Neutrophil (primary cell): ENCODE measurements at regions not wholly inside any gene's neighbourhood (a gene's known extent, or its start where the extent isn't known, plus 50 kb on each side); places are given as distances from the start of the nearest gene placed in this dataset.

Experiments used
- H3K27ac ChIP-seq: fragments of 200-600 bp; sonication (generic); 2 replicates; pipeline ENCODE4 v1.5.1; 2016; ENCODE audit warnings: mild to moderate bottlenecking, moderate library complexity
- H3K27me3 ChIP-seq: fragments of 200-600 bp; sonication (generic); 2 replicates; pipeline ENCODE4 v1.6.0; 2016; ENCODE audit warnings: mild to moderate bottlenecking
- H3K36me3 ChIP-seq: fragments of 200-600 bp; sonication (generic); 2 replicates; pipeline ENCODE4 v1.5.1; 2017
- H3K4me1 ChIP-seq, 2 experiments: fragments of 200-600 bp in 1 of 2; sonication (generic) in 1 of 2; 1 replicate in 1 of 2; 2 replicates in 1 of 2; pipeline versions ENCODE4 v1.5.1 to v1.6.1; 2013 to 2016; ENCODE audit warnings: low read depth in 1 of 2, low read length in 1 of 2, mild to moderate bottlenecking in 1 of 2, moderate library complexity in 1 of 2; ENCODE audit not compliant: control insufficient read depth in 1 of 2, insufficient read depth in 1 of 2
- H3K4me3 ChIP-seq, 2 experiments: fragments of 200-600 bp in 1 of 2; sonication (generic) in 1 of 2; 1 replicate in 1 of 2; 2 replicates in 1 of 2; pipeline ENCODE4 v1.5.1; 2013 to 2016; ENCODE audit warnings: low read depth in 1 of 2, low read length in 1 of 2, mild to moderate bottlenecking in 1 of 2, moderate library complexity in 1 of 2
- H3K9me3 ChIP-seq: fragments of 200-600 bp; sonication (generic); 2 replicates; pipeline ENCODE4 v1.5.1; 2016
- CTCF ChIP-seq: fragments of 200-600 bp; sonication (generic); IDR thresholded peaks from 2 replicates; pipeline ENCODE4 v1.5.1; 2016; ENCODE audit warnings: antibody characterized with exemption

GRCh38 chr5:109570362-109570874 is 119.3 kb upstream of the MAN2A1 start:
- no peaks in the 10 kb centered on the region for H3K4me1 ChIP-seq
- H3K9me3 ChIP-seq, result no peaks in the 10 kb centered on the region
- H3K4me3 ChIP-seq, result no peak overlapping the region
- no peaks in the 10 kb centered on the region for H3K27me3 ChIP-seq
- TF ChIP-seq CTCF, result no peak
- H3K36me3 ChIP-seq, result no peaks in the 10 kb centered on the region
- H3K27ac ChIP-seq, result no peak overlapping the region

GRCh38 chr5:109567374-109568044 is 122.2 kb upstream of the MAN2A1 start:
- H3K4me3 ChIP-seq, result no peak overlapping the region
- H3K9me3 ChIP-seq, result no peaks in the 10 kb centered on the region
- H3K27ac ChIP-seq, result no peak overlapping the region
- no peaks in the 10 kb centered on the region for H3K4me1 ChIP-seq
- TF ChIP-seq CTCF, result no peak
- no peaks in the 10 kb centered on the region for H3K27me3 ChIP-seq
- no peaks in the 10 kb centered on the region for H3K36me3 ChIP-seq

GRCh38 chr5:109566361-109566760 is 123.4 kb upstream of the MAN2A1 start:
- H3K4me3 ChIP-seq, result no peak overlapping the region
- no peak overlapping the region for H3K27ac ChIP-seq
- H3K27me3 ChIP-seq, result no peaks in the 10 kb centered on the region
- no peaks in the 10 kb centered on the region for H3K9me3 ChIP-seq
- TF ChIP-seq CTCF, result no peak
- no peaks in the 10 kb centered on the region for H3K36me3 ChIP-seq
- no peaks in the 10 kb centered on the region for H3K4me1 ChIP-seq

GRCh38 chr5:109563739-109564138 is 126.0 kb upstream of the MAN2A1 start:
- Histone ChIP-seq H3K4me3 (no peak overlapping the region), H3K36me3 (no peaks in the 10 kb centered on the region), H3K27me3 (no peaks in the 10 kb centered on the region), H3K9me3 (no peaks in the 10 kb centered on the region), H3K27ac (no peak overlapping the region), H3K4me1 (no peaks in the 10 kb centered on the region)
- TF ChIP-seq CTCF, result no peak

- Histone ChIP-seq H3K4me3 (no peak overlapping the region), H3K36me3 (no peaks in the 10 kb centered on the region), H3K9me3 (no peaks in the 10 kb centered on the region), H3K27ac (no peak overlapping the region), H3K27me3 (no peaks in the 10 kb centered on the region), H3K4me1 (no peaks in the 10 kb centered on the region)
- no peak for TF ChIP-seq CTCF
These were observed 126.5 kb upstream of the MAN2A1 start for GRCh38 chr5:109563189-109563588.
